ENCODE measurements at regions not wholly inside any gene's neighbourhood (a gene's known extent, or its start where the extent isn't known, plus 50 kb on each side); places are given as distances from the start of the nearest gene placed in this dataset.

DNA sequence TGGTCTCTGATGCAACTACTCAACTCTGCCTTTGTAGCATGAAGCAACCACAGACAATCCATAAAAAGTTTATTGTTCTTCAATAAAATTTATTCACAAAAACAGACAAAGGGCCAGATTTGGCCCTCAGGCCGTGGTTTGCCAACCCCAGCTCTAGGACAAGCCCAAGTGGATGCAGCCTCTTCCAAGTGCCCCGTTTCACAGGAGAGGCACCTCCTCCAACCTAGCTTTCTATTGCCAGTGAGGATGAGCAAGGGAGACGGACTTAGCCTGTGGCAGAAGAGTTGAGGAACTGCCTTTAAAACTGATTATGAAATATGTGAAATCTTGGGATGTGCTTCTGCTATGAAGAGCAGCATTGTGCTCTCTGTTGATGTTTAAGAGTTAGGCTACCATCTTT lies 105.4 kb downstream of the PSMG1 start:
- Histone ChIP-seq H3K4me1 (peaks cover 0 to 30% (median 4%) of the 10 kb centered on the region in 9 donors), H3K27me3 (no peaks in the 10 kb centered on the region), H3K36me3 (no peaks in the 10 kb centered on the region), H3K9me3 (peaks cover 0 to 14% (median 0%) of the 10 kb centered on the region in 11 donors), H3K27ac (peak overlapping the region in 1 of 10 donors; percentile 78), H3K4me3 (no peak overlapping the region)
- 89 to 97% methylated on average over 3 of the region's 3 CpGs for WGBS, 2 donors
- TF ChIP-seq CTCF (IDR thresholded peaks at IDR 0.05) = no peak
- intact Hi-C loops (cut with DNase I) = no loop called here
- ATAC-seq (no peak), DNase-seq (no peak)

- no peak for TF ChIP-seq CTCF (IDR thresholded peaks at IDR 0.05)
- H3K9me3 ChIP-seq = peaks cover 0 to 17% (median 0%) of the 10 kb centered on the region in 11 donors
- intact Hi-C loops (cut with DNase I) = no loop called here
- H3K4me3 ChIP-seq = no peak overlapping the region
- H3K36me3 ChIP-seq = no peaks in the 10 kb centered on the region
- ATAC-seq (no peak), DNase-seq (no peak)
- H3K4me1 ChIP-seq = peaks cover 0 to 20% (median 7%) of the 10 kb centered on the region in 9 donors
- no peaks in the 10 kb centered on the region for H3K27me3 ChIP-seq
- H3K27ac ChIP-seq = peak overlapping the region in 1 of 10 donors; percentile 32
Measured at GRCh38 chr21:39074508-39074907, 108.7 kb downstream of the PSMG1 start.

DNA sequence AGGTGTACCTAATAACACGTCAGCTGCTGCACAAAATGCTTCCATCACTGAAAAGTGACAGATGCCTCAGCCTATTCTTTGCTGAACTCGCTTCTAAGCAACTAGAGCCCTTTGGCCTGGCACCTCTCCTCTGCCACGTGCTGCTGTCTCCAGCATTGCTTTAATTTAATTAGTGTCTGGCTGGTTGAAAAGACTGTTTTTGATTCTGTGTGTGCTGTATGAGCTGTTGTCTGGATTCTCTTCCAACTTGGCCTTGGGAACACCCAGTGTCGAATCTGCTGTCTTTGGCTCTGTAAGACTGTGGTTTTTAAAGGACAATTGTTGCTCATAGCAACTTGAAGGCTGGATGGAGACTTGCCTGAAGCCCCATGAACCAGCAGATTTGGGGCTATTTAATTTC lies 109.5 kb downstream of the PSMG1 start:
- no peak for TF ChIP-seq CTCF (IDR thresholded peaks at IDR 0.05)
- H3K9me3 ChIP-seq = peaks cover 0 to 22% (median 0%) of the 10 kb centered on the region in 11 donors
- intact Hi-C loops (cut with DNase I) = no loop called here
- H3K27me3 ChIP-seq = no peaks in the 10 kb centered on the region
- H3K4me3 ChIP-seq = no peak overlapping the region
- no peaks in the 10 kb centered on the region for H3K36me3 ChIP-seq
- 78 to 83% methylated on average over 4 of the region's 4 CpGs for WGBS, 2 donors
- peaks cover 0 to 20% (median 7%) of the 10 kb centered on the region in 9 donors for H3K4me1 ChIP-seq
- ATAC-seq (peak in 6 of 8 donors; percentile 34 to 75 (median 60)), DNase-seq (no peak)
- peak overlapping the region in 3 of 10 donors; percentile 37 to 71 (median 56) for H3K27ac ChIP-seq

- peak overlapping the region in 4 of 10 donors; percentile 16 to 71 (median 44) for H3K27ac ChIP-seq
- no peaks in the 10 kb centered on the region for H3K27me3 ChIP-seq
- peaks cover 0 to 22% (median 0%) of the 10 kb centered on the region in 11 donors for H3K9me3 ChIP-seq
- no peaks in the 10 kb centered on the region for H3K36me3 ChIP-seq
- DNase-seq (no peak), ATAC-seq (no peak)
- TF ChIP-seq CTCF (IDR thresholded peaks at IDR 0.05) = no peak
- no peak overlapping the region for H3K4me3 ChIP-seq
- 73 to 75% methylated on average over 3 of the region's 3 CpGs for WGBS, 2 donors
- peaks cover 0 to 24% (median 4%) of the 10 kb centered on the region in 9 donors for H3K4me1 ChIP-seq
- intact Hi-C loops (cut with DNase I) = no loop called here
Measured at GRCh38 chr21:39073063-39073462, 110.2 kb downstream of the PSMG1 start.
